K562 (cell line): ENCODE measurements at regions not wholly inside any gene's neighbourhood (a gene's known extent, or its start where the extent isn't known, plus 50 kb on each side); places are given as distances from the start of the nearest gene placed in this dataset.

Experiments used
- ATAC-seq: fragments of 200-7000 bp; cut with Tn5 transposase; 3 replicates; pipeline ENCODE4 v1.9.1; 2020; ENCODE audit warnings: moderate library complexity
- BruUV-seq: library from RNA; stranded (reverse); fragments of 400-500 nt; replicated peaks from 2 replicates; lab custom pipeline; 2021; lab: Mats Ljungman, UMichigan
- CTCF ChIA-PET: fragments of 300-600 bp; formaldehyde crosslinking; extraction: SDS; loops from one replicate; lab custom pipeline; 2021; ENCODE audit warnings: low intra/inter-chr PET ratio; lab: Yijun Ruan, JAX
- POLR2A ChIA-PET: fragments of 300-600, 350-650 bp; sonication (Branson Sonifier 250); formaldehyde crosslinking; extraction: SDS; loops from one replicate; lab custom pipeline; 2021; ENCODE audit warnings: antibody characterized with exemption, inconsistent platforms; lab: Yijun Ruan, JAX
- DNase-seq, 4 experiments: peaks; one replicate each; pipeline versions ENCODE4 v3.0.0 to v3.0.0-alpha.2; 2011 to 2018; ENCODE audit warnings: low spot score in 3 of 4, mixed read lengths in 3 of 4; ENCODE audit errors: extremely low read depth in 1 of 4
- FAIRE-seq: peaks from 2 replicates; lab custom pipeline; 2011; peaks lifted over from hg19 to GRCh38; lab: Jason Lieb, UNC
- H2AFZ ChIP-seq: 2 replicates; pipeline ENCODE4 v1.6.0; 2011; ENCODE audit warnings: low read depth, low read length, control low read depth, inconsistent platforms
- H3K27ac ChIP-seq: fragments of 200-600 bp; 3 replicates; pipeline ENCODE4 v1.8.0; 2011; ENCODE audit warnings: low read depth, mild to moderate bottlenecking, control low read depth, inconsistent platforms, low read length, moderate library complexity, mixed read lengths; ENCODE audit errors: extremely low read depth
- H3K27me3 ChIP-seq, 2 experiments: fragments of 300-600 bp in 1 of 2; 2 replicates in 1 of 2; 3 replicates in 1 of 2; pipeline versions ENCODE4 v1.6.0 to v1.8.0; 2011; ENCODE audit warnings: inconsistent platforms in 2 of 2, low read length in 2 of 2, mild to moderate bottlenecking in 1 of 2, mixed read lengths in 1 of 2, moderate library complexity in 1 of 2; ENCODE audit not compliant: control insufficient read depth in 2 of 2, insufficient read depth in 2 of 2
- H3K36me3 ChIP-seq: fragments of 300-600 bp; 3 replicates; pipeline ENCODE4 v1.8.0; 2011; ENCODE audit warnings: mild to moderate bottlenecking, low read length, inconsistent platforms; ENCODE audit not compliant: control insufficient read depth, insufficient read depth
- H3K4me1 ChIP-seq, 2 experiments: fragments of 200-600 bp in 1 of 2; replicated peaks in 1 of 2; 2 replicates in 1 of 2; 3 replicates in 1 of 2; pipeline versions ENCODE4 v1.5.1 to v1.8.0; 2011; ENCODE audit warnings: inconsistent platforms in 2 of 2, low read length in 2 of 2, mild to moderate bottlenecking in 1 of 2, mixed read lengths in 1 of 2, moderate library complexity in 1 of 2; ENCODE audit not compliant: control insufficient read depth in 2 of 2, insufficient read depth in 2 of 2
- H3K4me2 ChIP-seq: 2 replicates; pipeline ENCODE4 v1.6.1; 2011; ENCODE audit warnings: low read length, control low read depth, inconsistent platforms, mixed read lengths; ENCODE audit not compliant: insufficient read depth
- H3K4me3 ChIP-seq: fragments of 200-600 bp; sonication (generic), shearing (Covaris generic); 2 replicates; pipeline ENCODE4 v1.5.1; 2016; ENCODE audit warnings: control low read depth, inconsistent platforms
- H3K79me2 ChIP-seq: fragments of 200-600 bp; 3 replicates; pipeline ENCODE4 v1.8.0; 2011; ENCODE audit warnings: low read length, inconsistent platforms; ENCODE audit not compliant: control insufficient read depth, insufficient read depth
- H3K9ac ChIP-seq, 2 experiments: 2 replicates each; pipeline versions ENCODE4 v1.6.0 to v1.6.1; 2011; ENCODE audit warnings: low read depth in 2 of 2, low read length in 2 of 2, control low read depth in 1 of 2, inconsistent platforms in 1 of 2, mild to moderate bottlenecking in 1 of 2, mixed read lengths in 1 of 2; ENCODE audit not compliant: insufficient read depth in 1 of 2
- H3K9me1 ChIP-seq: one replicate; pipeline ENCODE4 v1.6.0; 2011; ENCODE audit warnings: inconsistent platforms, mild to moderate bottlenecking, low read length, moderate library complexity; ENCODE audit not compliant: control insufficient read depth, insufficient read depth
- H3K9me3 ChIP-seq: replicated peaks from 2 replicates; pipeline ENCODE4 v1.5.1; 2011; ENCODE audit warnings: low read depth, low read length, inconsistent platforms; ENCODE audit not compliant: control insufficient read depth, insufficient read depth
- H4K20me1 ChIP-seq: replicated peaks from 2 replicates; pipeline ENCODE4 v1.6.1; 2011; ENCODE audit warnings: low read length, inconsistent platforms, mixed read lengths; ENCODE audit not compliant: control insufficient read depth, insufficient read depth
- BCL6 ChIP-seq: fragments of 250-450 bp; sonication (Bioruptor Pico); IDR thresholded peaks from 2 replicates; pipeline ENCODE4 v1.4.0; 2020
- FOXA1 ChIP-seq: fragments of 450-650 bp; IDR thresholded peaks from 2 replicates; pipeline ENCODE4 v1.6.1; 2016; ENCODE audit warnings: mild to moderate bottlenecking, borderline replicate concordance
- YBX1 ChIP-seq: fragments of 450-650 bp; IDR thresholded peaks from 2 replicates; pipeline ENCODE4 v1.7.1; 2016; ENCODE audit warnings: mild to moderate bottlenecking
- ZBTB17 ChIP-seq: fragments of 450-650 bp; formaldehyde crosslinking; IDR thresholded peaks from 2 replicates; pipeline ENCODE4 v1.4.0; 2020; ENCODE audit warnings: mild to moderate bottlenecking
- ZNF23 ChIP-seq: fragments of 250-450 bp; sonication (Bioruptor Pico); IDR thresholded peaks from 2 replicates; pipeline ENCODE4 v1.4.0; 2020; ENCODE audit warnings: mild to moderate bottlenecking
- ZNF695 ChIP-seq: fragments of 450-650 bp; formaldehyde crosslinking; IDR thresholded peaks from 2 replicates; pipeline ENCODE4 v1.4.0; 2020; ENCODE audit warnings: mild to moderate bottlenecking, moderate library complexity
- WGBS: fragments of 100-300 bp; shearing (Covaris generic); methylation state at CpG from one replicate; pipeline ENCODE4 v1.1.6; 2016; ENCODE audit warnings: low coverage, mixed read lengths; ENCODE audit not compliant: insufficient coverage; ENCODE audit errors: missing lambda C conversion rate; 5-methylcytosine and 5-hydroxymethylcytosine counted together
- in situ Hi-C: fragments of 300-500 bp; cut with MboI; formaldehyde crosslinking; loops from 4 replicates; pipeline ENCODE4 v1.15.0; 2018; ENCODE audit warnings: inconsistent platforms, mixed read lengths
- intact Hi-C: fragments of 100-400 bp; cut with micrococcal nuclease; formaldehyde crosslinking; loops from 2 replicates; pipeline ENCODE4 v1.14.2; 2022

DNA sequence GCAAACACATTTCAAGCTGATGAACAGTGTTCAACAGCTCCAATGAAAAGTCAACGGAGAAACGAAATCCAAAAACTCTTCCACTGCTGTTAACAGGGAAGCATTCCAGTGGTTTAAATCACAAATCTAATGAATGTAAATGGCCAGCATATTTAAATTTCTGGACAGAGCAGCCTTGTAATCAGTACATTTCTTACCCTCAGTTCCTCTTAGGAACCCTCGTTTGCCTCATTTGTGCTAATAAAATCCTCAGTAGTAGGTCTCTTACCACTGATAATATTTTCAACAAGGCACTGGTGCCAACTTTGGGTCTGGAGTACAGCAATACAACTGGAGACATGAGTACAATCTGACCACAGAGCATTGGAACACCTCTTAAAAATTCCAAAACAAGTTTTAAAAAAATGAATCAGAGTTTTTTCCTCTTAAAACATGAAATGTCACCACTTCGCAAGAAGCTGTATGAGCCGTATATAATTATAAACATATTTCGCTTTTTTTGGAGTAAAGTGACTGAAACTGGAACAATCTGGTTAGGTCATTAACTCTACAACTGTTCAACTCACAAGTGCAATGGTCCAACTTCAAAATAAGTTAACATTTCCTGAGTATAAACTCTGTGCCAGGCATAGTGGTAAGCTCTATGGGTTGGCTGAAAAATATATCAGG is 211.2 kb downstream of the CPEB2 start:
- in situ Hi-C loops (no loop called here), intact Hi-C loops (no loop called here)
- H3K36me3 ChIP-seq = no peaks in the 10 kb centered on the region
- no peak overlapping the region for H3K4me2 ChIP-seq
- ChIA-PET POLR2A (no interaction called here), CTCF (no interaction called here)
- H2AFZ ChIP-seq = no peak overlapping the region
- ATAC-seq (no peak), DNase-seq (no peak), FAIRE-seq (no peak)
- no peaks in the 10 kb centered on the region for H3K27me3 ChIP-seq
- no TSS peak for BruUV-seq
- no peaks in the 10 kb centered on the region for H3K9me1 ChIP-seq
- no peaks in the 10 kb centered on the region; a peak in 1 of 5 replicates for H3K4me1 ChIP-seq
- no peak overlapping the region for H3K27ac ChIP-seq
- H3K79me2 ChIP-seq = no peaks in the 10 kb centered on the region
- no peaks in the 10 kb centered on the region for H4K20me1 ChIP-seq
- 0% methylated on average over 6 of the region's 6 CpGs for WGBS
- H3K4me3 ChIP-seq = no peak overlapping the region
- no peaks in the 10 kb centered on the region for H3K9me3 ChIP-seq
- H3K9ac ChIP-seq = no peak overlapping the region
- TF ChIP-seq ZBTB17 (CRISPR knock-in tag) (no peak), ZNF695 (CRISPR knock-in tag) (no peak), YBX1 (no peak), FOXA1 (no peak), BCL6 (CRISPR knock-in tag) (no peak)

GRCh38 chr4:15215109-15215508 is 212.7 kb upstream of the C1QTNF7 start:
- no peak overlapping the region for H3K9ac ChIP-seq
- intact Hi-C loops = no loop called here
- H3K4me3 ChIP-seq = no peak overlapping the region
- TF ChIP-seq ZNF23 (CRISPR knock-in tag) = no peak
- H2AFZ ChIP-seq = no peak overlapping the region
- H3K36me3 ChIP-seq = no peaks in the 10 kb centered on the region
- no peak for FAIRE-seq
- ChIA-PET POLR2A (no interaction called here), CTCF (no interaction called here)
- no peak overlapping the region for H3K4me2 ChIP-seq
- no peak for ATAC-seq
- WGBS = 3% methylated on average over 6 of the region's 6 CpGs
- no peaks in the 10 kb centered on the region for H3K9me1 ChIP-seq
- H3K4me1 ChIP-seq = no peaks in the 10 kb centered on the region; a peak in 1 of 5 replicates
- no peaks in the 10 kb centered on the region for H4K20me1 ChIP-seq
- no peaks in the 10 kb centered on the region for H3K9me3 ChIP-seq
- H3K27me3 ChIP-seq = no peaks in the 10 kb centered on the region
- in situ Hi-C loops = no loop called here
- no TSS peak for BruUV-seq
- DNase-seq = no peak
- no peak overlapping the region for H3K27ac ChIP-seq
- no peaks in the 10 kb centered on the region for H3K79me2 ChIP-seq
